ENCODE measurements at regions not wholly inside any gene's neighbourhood (a gene's known extent, or its start where the extent isn't known, plus 50 kb on each side); places are given as distances from the start of the nearest gene placed in this dataset.

- no peak overlapping the region for H3K27ac Mint-ChIP-seq (ENCODE audit: unreplicated experiment)
- H3K36me3 Mint-ChIP-seq (ENCODE audit: low read depth) = no peaks in the 10 kb centered on the region
- no peak overlapping the region for H3K4me3 Mint-ChIP-seq (ENCODE audit: unreplicated experiment)
- no peak for TF ChIP-seq CTCF (IDR thresholded peaks at IDR 0.05)
- DNase-seq (ENCODE audit: low spot score) = no peak
- H3K27me3 Mint-ChIP-seq (ENCODE audit: low read depth) = peaks cover 2% of the 10 kb centered on the region
- H3K4me1 Mint-ChIP-seq (ENCODE audit: low read depth) = peaks cover 13% of the 10 kb centered on the region
- H3K9me3 Mint-ChIP-seq (ENCODE audit: low read depth) = peaks cover 4% of the 10 kb centered on the region
Observed at GRCh38 chr13:22644941-22645340, 535.8 kb upstream of the SGCG start.

- no peak for DNase-seq (ENCODE audit: low spot score)
- Mint-ChIP-seq H3K4me1 (ENCODE audit: low read depth) (peaks cover 13% of the 10 kb centered on the region), H3K36me3 (ENCODE audit: low read depth) (no peaks in the 10 kb centered on the region), H3K4me3 (ENCODE audit: unreplicated experiment) (no peak overlapping the region), H3K9me3 (ENCODE audit: low read depth) (peaks cover 4% of the 10 kb centered on the region), H3K27me3 (ENCODE audit: low read depth) (no peaks in the 10 kb centered on the region), H3K27ac (ENCODE audit: unreplicated experiment) (no peak overlapping the region)
- TF ChIP-seq CTCF (IDR thresholded peaks at IDR 0.05) = no peak
Observed at GRCh38 chr13:22647156-22647850, 533.5 kb upstream of the SGCG start.

- no peak for TF ChIP-seq CTCF (IDR thresholded peaks at IDR 0.05)
- no peaks in the 10 kb centered on the region for H3K27me3 Mint-ChIP-seq (ENCODE audit: low read depth)
- DNase-seq (ENCODE audit: low spot score) = no peak
- H3K27ac Mint-ChIP-seq (ENCODE audit: unreplicated experiment) = no peak overlapping the region
- no peak overlapping the region for H3K4me3 Mint-ChIP-seq (ENCODE audit: unreplicated experiment)
- peaks cover 13% of the 10 kb centered on the region for H3K4me1 Mint-ChIP-seq (ENCODE audit: low read depth)
- no peaks in the 10 kb centered on the region for H3K36me3 Mint-ChIP-seq (ENCODE audit: low read depth)
- H3K9me3 Mint-ChIP-seq (ENCODE audit: low read depth) = no peaks in the 10 kb centered on the region
Observed at GRCh38 chr13:22648320-22648801, 532.4 kb upstream of the SGCG start.

- TF ChIP-seq CTCF (IDR thresholded peaks at IDR 0.05) = no peak
- Mint-ChIP-seq H3K4me1 (ENCODE audit: low read depth) (peaks cover 9% of the 10 kb centered on the region), H3K4me3 (ENCODE audit: unreplicated experiment) (no peak overlapping the region), H3K36me3 (ENCODE audit: low read depth) (no peaks in the 10 kb centered on the region), H3K27me3 (ENCODE audit: low read depth) (no peaks in the 10 kb centered on the region), H3K9me3 (ENCODE audit: low read depth) (no peaks in the 10 kb centered on the region), H3K27ac (ENCODE audit: unreplicated experiment) (no peak overlapping the region)
- no peak for DNase-seq (ENCODE audit: low spot score)
Observed at GRCh38 chr13:22652796-22653195, 528.0 kb upstream of the SGCG start.

GRCh38 chr13:22653866-22654265 is 526.9 kb upstream of the SGCG start:
- H3K4me1 Mint-ChIP-seq (ENCODE audit: low read depth) = no peaks in the 10 kb centered on the region
- no peaks in the 10 kb centered on the region for H3K9me3 Mint-ChIP-seq (ENCODE audit: low read depth)
- no peak overlapping the region for H3K27ac Mint-ChIP-seq (ENCODE audit: unreplicated experiment)
- DNase-seq (ENCODE audit: low spot score) = no peak
- no peaks in the 10 kb centered on the region for H3K36me3 Mint-ChIP-seq (ENCODE audit: low read depth)
- H3K27me3 Mint-ChIP-seq (ENCODE audit: low read depth) = no peaks in the 10 kb centered on the region
- no peak for TF ChIP-seq CTCF (IDR thresholded peaks at IDR 0.05)
- no peak overlapping the region for H3K4me3 Mint-ChIP-seq (ENCODE audit: unreplicated experiment)
